D721Med (cell line): ENCODE measurements at regions not wholly inside any gene's neighbourhood (a gene's known extent, or its start where the extent isn't known, plus 50 kb on each side); places are given as distances from the start of the nearest gene placed in this dataset.

ENCODE experiments used
- DNase-seq: peaks from one replicate; pipeline ENCODE4 v3.0.0; 2011; ENCODE audit warnings: low spot score; ENCODE audit not compliant: insufficient read length
- FAIRE-seq: peaks from 2 replicates; lab custom pipeline; 2011; peaks lifted over from hg19 to GRCh38; lab: Jason Lieb, UNC
- CTCF ChIP-seq: IDR thresholded peaks from 2 replicates; pipeline ENCODE4 v1.5.1; 2012; ENCODE audit warnings: mild to moderate bottlenecking, control low read depth; ENCODE audit not compliant: insufficient read depth; ENCODE audit errors: missing control alignments

GRCh38 chr1:112800289-112800688, 85.2 kb upstream of the PPM1J start:
- FAIRE-seq = no peak
- no peak for TF ChIP-seq CTCF
- no peak for DNase-seq

GRCh38 chr1:112798292-112798691, 83.2 kb upstream of the PPM1J start:
- FAIRE-seq (no peak), DNase-seq (no peak)
- TF ChIP-seq CTCF = no peak

- DNase-seq = no peak
- FAIRE-seq = no peak
Measured at GRCh38 chr1:112797224-112797623, 82.1 kb upstream of the PPM1J start.

GRCh38 chr1:112794654-112795239, 79.6 kb upstream of the PPM1J start:
- FAIRE-seq = no peak
- no peak for DNase-seq
- TF ChIP-seq CTCF = no peak

More at GRCh38 chr1:112797224-112797623, 82.1 kb upstream of the PPM1J start:
- no peak for TF ChIP-seq CTCF

GRCh38 chr1:112793631-112794565, 78.8 kb upstream of the PPM1J start:
- DNase-seq (no peak), FAIRE-seq (no peak)
- no peak for TF ChIP-seq CTCF

- TF ChIP-seq CTCF = no peak
- no peak for FAIRE-seq
- DNase-seq = no peak
Measured at GRCh38 chr1:112791723-112792104, 76.6 kb upstream of the PPM1J start.
